ENCODE measurements at regions not wholly inside any gene's neighbourhood (a gene's known extent, or its start where the extent isn't known, plus 50 kb on each side); places are given as distances from the start of the nearest gene placed in this dataset.
A peak's percentile ranks its signal among the peaks of the same experiment; 100 is the strongest.

DNA sequence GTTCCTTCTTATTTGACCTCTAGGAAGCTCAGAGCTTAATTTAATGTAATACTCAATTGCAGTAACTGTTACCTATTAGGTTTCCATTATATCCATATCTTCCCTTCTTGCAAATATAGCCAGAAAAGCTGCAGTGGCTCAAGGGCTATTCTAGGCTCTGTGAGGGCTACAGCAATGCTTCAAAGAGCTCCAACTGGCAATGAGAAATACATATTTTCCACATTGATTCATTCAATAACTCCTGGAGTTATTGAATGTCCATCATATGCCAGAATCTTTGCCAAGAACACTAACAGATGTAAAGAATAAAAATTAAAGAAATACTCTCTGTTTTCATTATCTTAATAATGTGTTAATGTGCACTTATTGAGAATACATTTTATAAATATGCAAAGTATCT, 396.9 kb upstream of the PAPPA start:
- TF ChIP-seq, protein P1, sequence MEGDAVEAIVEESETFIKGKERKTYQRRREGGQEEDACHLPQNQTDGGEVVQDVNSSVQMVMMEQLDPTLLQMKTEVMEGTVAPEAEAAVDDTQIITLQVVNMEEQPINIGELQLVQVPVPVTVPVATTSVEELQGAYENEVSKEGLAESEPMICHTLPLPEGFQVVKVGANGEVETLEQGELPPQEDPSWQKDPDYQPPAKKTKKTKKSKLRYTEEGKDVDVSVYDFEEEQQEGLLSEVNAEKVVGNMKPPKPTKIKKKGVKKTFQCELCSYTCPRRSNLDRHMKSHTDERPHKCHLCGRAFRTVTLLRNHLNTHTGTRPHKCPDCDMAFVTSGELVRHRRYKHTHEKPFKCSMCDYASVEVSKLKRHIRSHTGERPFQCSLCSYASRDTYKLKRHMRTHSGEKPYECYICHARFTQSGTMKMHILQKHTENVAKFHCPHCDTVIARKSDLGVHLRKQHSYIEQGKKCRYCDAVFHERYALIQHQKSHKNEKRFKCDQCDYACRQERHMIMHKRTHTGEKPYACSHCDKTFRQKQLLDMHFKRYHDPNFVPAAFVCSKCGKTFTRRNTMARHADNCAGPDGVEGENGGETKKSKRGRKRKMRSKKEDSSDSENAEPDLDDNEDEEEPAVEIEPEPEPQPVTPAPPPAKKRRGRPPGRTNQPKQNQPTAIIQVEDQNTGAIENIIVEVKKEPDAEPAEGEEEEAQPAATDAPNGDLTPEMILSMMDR (IDR thresholded peaks at IDR 0.05; ENCODE audit: insufficient read depth, low read length) = no peak
- no peak overlapping the region for H3K4me3 ChIP-seq (ENCODE audit: low read depth, low read length)
- DNase-seq (ENCODE audit: low read depth) = no peak

DNA sequence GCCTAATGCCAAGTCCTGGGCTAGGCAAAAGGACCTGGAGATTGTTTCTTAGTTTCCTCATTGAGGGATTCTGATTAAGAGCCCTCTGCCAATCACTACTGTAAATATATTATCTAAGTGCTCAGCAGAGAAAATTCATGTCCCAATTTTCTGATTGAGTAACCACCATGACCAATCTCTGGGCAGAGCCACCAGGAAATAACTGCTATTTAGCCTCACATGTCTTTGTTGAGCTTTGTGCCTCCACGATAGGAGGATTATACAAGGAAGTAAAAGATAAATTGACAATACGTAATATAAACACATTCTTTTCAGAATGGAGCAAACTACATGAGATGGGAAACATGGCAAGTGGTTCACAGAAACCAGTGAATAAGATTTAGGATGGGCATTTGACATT, 396.1 kb upstream of the PAPPA start:
- H3K4me3 ChIP-seq (ENCODE audit: low read depth, low read length) = no peak overlapping the region
- TF ChIP-seq, protein P1 (IDR thresholded peaks at IDR 0.05; ENCODE audit: insufficient read depth, low read length) = no peak
- peak; percentile 31 for DNase-seq (ENCODE audit: low read depth)

DNA sequence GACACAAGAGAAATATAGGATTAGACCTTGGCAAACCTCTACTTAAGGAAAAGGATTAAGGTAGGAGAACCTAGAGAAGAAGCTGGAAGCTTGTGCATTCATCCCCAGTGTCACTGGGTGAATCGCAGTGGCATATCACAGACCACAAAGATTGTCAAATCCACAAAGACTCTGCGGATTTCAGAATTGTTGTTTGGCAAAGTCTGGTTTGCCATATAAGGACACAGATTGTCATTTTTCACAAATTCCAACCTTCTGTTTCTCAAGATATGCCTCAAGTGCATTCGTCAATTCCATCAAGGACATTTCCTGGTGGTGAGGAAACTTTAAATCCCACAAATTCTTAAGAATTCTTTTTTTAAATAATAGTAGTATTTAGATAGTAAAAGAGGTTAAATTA, 395.1 kb upstream of the PAPPA start:
- TF ChIP-seq, protein P1 (IDR thresholded peaks at IDR 0.05; ENCODE audit: insufficient read depth, low read length) = no peak
- no peak overlapping the region for H3K4me3 ChIP-seq (ENCODE audit: low read depth, low read length)
- DNase-seq (ENCODE audit: low read depth) = no peak

DNA sequence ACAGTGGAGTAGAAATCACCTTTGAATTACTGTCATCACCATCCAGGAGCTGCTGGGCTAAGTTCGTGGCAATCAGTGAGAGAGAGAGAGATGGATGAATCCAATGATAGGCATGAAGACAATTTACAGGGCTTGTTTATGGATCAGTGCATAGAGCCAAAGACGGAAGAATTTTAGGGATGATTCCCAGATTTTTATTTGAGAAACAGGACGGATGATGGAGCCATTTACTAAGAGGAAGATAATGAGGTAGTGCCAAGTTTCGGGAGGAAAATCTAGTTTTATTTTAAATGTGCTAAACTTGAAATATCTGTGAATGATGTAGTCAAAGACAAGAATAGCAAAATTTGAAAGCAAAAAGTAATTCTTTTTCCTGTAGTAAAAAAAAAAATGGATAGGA, 394.2 kb upstream of the PAPPA start:
- TF ChIP-seq, protein P1 (IDR thresholded peaks at IDR 0.05; ENCODE audit: insufficient read depth, low read length) = no peak
- H3K4me3 ChIP-seq (ENCODE audit: low read depth, low read length) = no peak overlapping the region
- DNase-seq (ENCODE audit: low read depth) = no peak

DNA sequence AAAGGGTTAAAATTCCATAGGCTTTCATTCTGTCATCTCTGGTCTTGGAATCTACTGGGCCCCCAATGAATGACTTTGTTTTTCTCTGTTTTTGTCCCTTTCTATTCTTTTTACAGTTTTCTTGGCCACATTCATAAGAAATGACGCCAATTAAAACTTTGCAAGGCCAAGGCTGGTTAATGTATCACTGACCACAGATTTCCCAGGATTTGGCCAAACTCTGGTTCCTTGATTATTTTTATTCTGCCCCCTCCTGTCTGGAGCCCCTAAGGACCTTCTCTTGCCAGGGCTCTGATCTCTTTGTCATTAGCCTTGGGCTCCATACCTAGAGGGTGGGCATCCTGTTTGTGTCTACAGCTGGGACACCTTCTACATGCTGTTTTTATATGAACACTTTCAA, 388.9 kb upstream of the PAPPA start:
- H3K4me3 ChIP-seq (ENCODE audit: low read depth, low read length) = no peak overlapping the region
- TF ChIP-seq, protein P1 (IDR thresholded peaks at IDR 0.05; ENCODE audit: insufficient read depth, low read length) = peak; percentile 10
- DNase-seq (ENCODE audit: low read depth) = peak; percentile 85

DNA sequence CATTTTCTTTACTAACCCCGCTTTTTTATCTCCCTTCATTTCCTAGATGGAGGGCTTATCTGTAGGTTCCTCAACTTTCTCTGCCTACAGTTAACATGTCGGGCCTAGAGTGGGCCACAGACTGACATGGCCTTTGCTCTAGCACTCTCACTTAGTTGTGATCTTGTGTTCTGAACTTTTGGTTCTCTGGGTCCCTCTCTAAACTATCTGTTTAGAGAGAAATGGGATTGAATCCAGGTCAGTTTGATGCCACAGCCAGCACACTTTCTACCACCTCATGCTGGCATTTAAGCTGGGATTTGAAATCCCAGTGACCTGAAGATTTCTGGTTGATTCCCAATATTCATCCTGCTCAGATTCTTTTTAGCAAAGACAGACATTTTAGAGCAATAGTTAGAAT, 388.5 kb upstream of the PAPPA start:
- TF ChIP-seq, protein P1 (IDR thresholded peaks at IDR 0.05; ENCODE audit: insufficient read depth, low read length) = no peak
- H3K4me3 ChIP-seq (ENCODE audit: low read depth, low read length) = no peak overlapping the region
- DNase-seq (ENCODE audit: low read depth) = no peak

DNA sequence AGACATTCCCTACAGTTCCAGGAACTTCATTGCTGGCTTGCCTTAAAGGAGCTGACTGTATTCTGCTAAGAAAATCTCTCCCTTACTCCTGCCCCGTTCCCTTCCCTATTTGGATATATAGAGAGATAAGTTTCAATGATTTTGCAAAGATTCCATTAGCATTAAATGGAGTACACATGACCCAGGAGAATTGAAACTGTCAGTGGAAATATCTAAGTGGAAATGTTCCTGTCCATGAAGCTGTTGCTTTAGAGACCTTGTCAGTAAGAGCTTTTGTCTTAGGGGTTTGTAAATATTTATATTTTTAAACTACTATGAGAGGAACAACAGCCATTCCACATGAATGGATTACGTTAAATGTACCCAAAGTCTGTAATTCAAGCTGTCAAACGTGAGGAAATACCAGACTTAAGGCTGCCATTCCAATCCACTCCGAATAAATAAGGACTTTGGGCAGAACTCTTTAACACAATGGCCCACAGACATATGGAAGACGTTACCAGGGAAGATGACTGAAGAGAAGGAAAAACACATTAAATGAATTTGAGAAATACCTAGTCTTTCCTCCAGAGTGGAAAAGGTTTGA, 387.1 kb upstream of the PAPPA start:
- TF ChIP-seq, protein P1 (IDR thresholded peaks at IDR 0.05; ENCODE audit: insufficient read depth, low read length) = no peak
- no peak for DNase-seq (ENCODE audit: low read depth)
- no peak overlapping the region for H3K4me3 ChIP-seq (ENCODE audit: low read depth, low read length)

Data from fibroblast of the aortic adventitia (primary cell).